Thymus (tissue), 11 donors: ENCODE measurements at regions not wholly inside any gene's neighbourhood (a gene's known extent, or its start where the extent isn't known, plus 50 kb on each side); places are given as distances from the start of the nearest gene placed in this dataset.
"Not testable (repeated sequence)": the region's sequence is repeated elsewhere in the genome, so short reads cannot be mapped to it uniquely, and the experiment has no call there.

Experiments
- DNase-seq, 9 donors: peaks; one replicate each; pipeline ENCODE4 v3.0.0-alpha.2; 2013; ENCODE audit warnings: low spot score in 9 of 9, low read depth in 6 of 9, missing footprints in 1 of 9
- H3K27ac ChIP-seq, 2 donors: one replicate each; pipeline ENCODE4 v1.5.1; 2013; ENCODE audit warnings: control low read depth in 1 of 2, low read depth in 1 of 2, low read length in 1 of 2, mild to moderate bottlenecking in 1 of 2, moderate library complexity in 1 of 2
- H3K27me3 ChIP-seq, 2 donors: one replicate each; pipeline ENCODE4 v1.5.1; 2013; ENCODE audit warnings: low read length in 1 of 2; ENCODE audit not compliant: control insufficient read depth in 2 of 2, insufficient read depth in 1 of 2
- H3K36me3 ChIP-seq, 2 donors: one replicate each; pipeline ENCODE4 v1.5.1; 2013; ENCODE audit warnings: low read length in 1 of 2, mild to moderate bottlenecking in 1 of 2, moderate library complexity in 1 of 2; ENCODE audit not compliant: control insufficient read depth in 2 of 2, insufficient read depth in 2 of 2
- H3K4me1 ChIP-seq, 2 donors: one replicate each; pipeline ENCODE4 v1.5.1; 2013; ENCODE audit warnings: low read length in 2 of 2; ENCODE audit not compliant: control insufficient read depth in 2 of 2, insufficient read depth in 2 of 2
- H3K4me3 ChIP-seq, 2 donors: one replicate each; pipeline ENCODE4 v1.5.1; 2013; ENCODE audit warnings: low read length in 2 of 2, control low read depth in 1 of 2, mild to moderate bottlenecking in 1 of 2
- H3K9me3 ChIP-seq, 2 donors: one replicate each; pipeline ENCODE4 v1.5.1; 2013; ENCODE audit warnings: low read length in 1 of 2, mild to moderate bottlenecking in 1 of 2; ENCODE audit not compliant: control insufficient read depth in 2 of 2, insufficient read depth in 1 of 2
- WGBS: extraction: QIAGEN DNeasy Blood & Tissue Kit; methylation state at CpG from one replicate; pipeline ENCODE4 v1.1.7; 2013; 5-methylcytosine and 5-hydroxymethylcytosine counted together
- donor health status: healthy.

GRCh38 chr10:42281896-42282295 is 356.5 kb downstream of the ZNF33B start:
- not testable (repeated sequence) for H3K9me3 ChIP-seq, DNase-seq, H3K27ac ChIP-seq, H3K27me3 ChIP-seq, H3K36me3 ChIP-seq, H3K4me3 ChIP-seq, H3K4me1 ChIP-seq
- 86% methylated on average over 21 of the region's 21 CpGs for WGBS

GRCh38 chr10:42269788-42270187 is 368.6 kb downstream of the ZNF33B start:
- WGBS, result 30% methylated on average over 4 of the region's 4 CpGs
- DNase-seq, H3K27me3 ChIP-seq: not testable (repeated sequence)

DNA sequence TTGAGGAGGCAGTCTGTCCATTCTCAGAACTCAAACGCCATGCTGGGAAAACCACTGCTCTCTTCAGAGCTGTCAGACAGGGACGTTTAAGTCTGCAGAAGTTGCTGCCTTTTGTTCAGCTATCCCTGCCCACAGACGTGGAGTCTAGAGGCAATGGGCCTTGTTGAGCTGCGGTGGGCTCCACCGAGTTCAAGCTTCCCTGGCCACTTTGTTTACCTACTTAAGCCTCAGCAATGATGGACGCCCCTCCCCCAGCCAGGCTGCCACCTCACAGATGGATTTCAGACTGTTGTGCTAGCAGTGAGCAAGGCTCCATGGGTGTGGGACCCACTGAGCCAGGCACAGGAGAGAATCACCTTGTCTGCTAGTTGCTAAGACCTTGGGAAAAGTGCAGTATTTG is 375.1 kb downstream of the ZNF33B start:
- not testable (repeated sequence) for H3K4me3 ChIP-seq, H3K27me3 ChIP-seq, H3K27ac ChIP-seq, H3K9me3 ChIP-seq, H3K4me1 ChIP-seq, H3K36me3 ChIP-seq, DNase-seq
- 58% methylated on average over 6 of the region's 6 CpGs for WGBS

More at GRCh38 chr10:42269788-42270187, 368.6 kb downstream of the ZNF33B start:
- H3K9me3 ChIP-seq, H3K4me1 ChIP-seq, H3K27ac ChIP-seq, H3K36me3 ChIP-seq, H3K4me3 ChIP-seq: not testable (repeated sequence)

DNA sequence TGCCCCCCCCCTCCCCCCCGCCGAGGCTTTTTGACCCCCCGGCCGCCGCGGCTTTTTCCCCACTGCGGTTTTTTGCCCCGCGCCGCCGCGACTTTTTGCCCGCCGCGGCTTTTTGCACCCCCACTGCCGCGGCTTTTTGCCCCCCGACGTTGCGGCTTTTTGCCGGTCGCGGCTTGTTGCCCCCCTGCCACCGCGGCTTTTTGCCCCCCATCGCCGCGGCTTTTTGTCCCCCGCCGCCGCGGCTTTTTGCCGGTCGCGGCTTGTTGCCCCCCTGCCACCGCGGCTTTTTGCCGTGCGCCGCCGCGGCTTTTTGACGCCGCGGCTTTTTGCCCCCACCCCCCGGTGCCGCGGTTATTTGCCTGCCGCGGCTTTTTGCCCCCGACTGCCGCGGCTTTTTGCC is 395.4 kb downstream of the ZNF33B start:
- not testable (repeated sequence) for DNase-seq, H3K27ac ChIP-seq, H3K4me3 ChIP-seq, H3K9me3 ChIP-seq, H3K36me3 ChIP-seq, H3K27me3 ChIP-seq, H3K4me1 ChIP-seq
- 17% methylated on average over 50 of the region's 53 CpGs for WGBS

- WGBS, result 30% methylated on average over 85 of the region's 85 CpGs
- no peak overlapping the region for H3K4me3 ChIP-seq
- H3K27me3 ChIP-seq, result peaks cover 0 to 7% of the 10 kb centered on the region in 2 donors
- DNase-seq, result no peak
- peaks cover 0 to 3% of the 10 kb centered on the region in 2 donors for H3K9me3 ChIP-seq
- H3K36me3 ChIP-seq, result no peaks in the 10 kb centered on the region
- H3K27ac ChIP-seq, result no peak overlapping the region
- H3K4me1 ChIP-seq, result no peaks in the 10 kb centered on the region
Observed at GRCh38 chr10:42242135-42242805, 396.1 kb downstream of the ZNF33B start.

- not testable (repeated sequence) for H3K27ac ChIP-seq, H3K36me3 ChIP-seq, H3K4me3 ChIP-seq, H3K4me1 ChIP-seq, H3K27me3 ChIP-seq, DNase-seq
- peaks cover 0 to 22% of the 10 kb centered on the region in 2 donors for H3K9me3 ChIP-seq
- 93% methylated on average over 13 of the region's 13 CpGs for WGBS
Observed at GRCh38 chr10:42236401-42236800, 402.0 kb downstream of the ZNF33B start.

DNA sequence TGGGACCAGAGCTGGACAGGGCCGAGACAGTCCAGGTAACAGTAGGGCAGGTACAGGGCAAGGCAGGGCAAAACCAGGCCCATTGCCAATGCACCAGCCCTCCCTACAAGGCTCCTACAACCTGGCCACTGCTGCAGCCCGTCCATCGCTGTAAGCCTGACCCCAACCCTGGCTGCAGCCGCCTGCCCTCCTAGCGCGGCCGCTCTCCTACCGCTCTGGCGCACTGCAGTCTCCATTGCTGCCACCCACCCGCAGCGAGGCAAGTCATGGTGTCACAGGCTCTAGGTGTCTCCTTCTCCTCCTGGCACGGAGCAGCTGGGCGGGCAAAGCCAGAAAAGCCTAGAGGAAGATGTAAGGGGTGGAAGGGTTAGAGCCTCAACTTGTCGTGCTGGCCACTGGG is 402.6 kb downstream of the ZNF33B start:
- 89% methylated on average over 14 of the region's 14 CpGs for WGBS
- H3K9me3 ChIP-seq, result peaks cover 1 to 29% of the 10 kb centered on the region in 2 donors
- not testable (repeated sequence) for H3K36me3 ChIP-seq, H3K4me3 ChIP-seq, DNase-seq, H3K4me1 ChIP-seq, H3K27me3 ChIP-seq, H3K27ac ChIP-seq

DNA sequence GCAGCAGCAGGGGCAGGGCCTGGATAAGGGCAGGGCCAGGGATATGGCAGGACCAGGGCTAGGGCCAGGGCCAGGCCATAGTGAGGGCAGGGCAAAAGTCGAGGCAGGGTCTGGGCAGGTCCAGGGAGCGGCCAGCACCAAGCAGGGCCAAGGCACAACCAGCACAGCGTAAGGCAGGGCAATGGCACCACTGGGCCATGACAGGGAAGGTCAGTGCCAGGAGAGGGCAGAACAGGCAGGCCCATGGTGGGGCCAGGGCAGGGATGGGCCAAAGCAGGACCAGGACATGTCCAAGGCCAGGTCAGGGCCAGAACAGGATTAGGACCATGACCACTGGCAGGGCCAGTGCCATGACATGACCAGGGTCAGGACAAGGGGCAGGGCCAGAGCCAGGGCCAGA is 403.1 kb downstream of the ZNF33B start:
- not testable (repeated sequence) for H3K36me3 ChIP-seq, H3K27me3 ChIP-seq, H3K4me3 ChIP-seq, DNase-seq, H3K27ac ChIP-seq, H3K4me1 ChIP-seq
- WGBS, result 93% methylated on average over 3 of the region's 3 CpGs
- peaks cover 1 to 33% of the 10 kb centered on the region in 2 donors for H3K9me3 ChIP-seq

- not testable (repeated sequence) for H3K27ac ChIP-seq, H3K27me3 ChIP-seq, H3K4me1 ChIP-seq, H3K36me3 ChIP-seq, H3K4me3 ChIP-seq, DNase-seq
- H3K9me3 ChIP-seq, result peaks cover 1 to 37% of the 10 kb centered on the region in 2 donors
- WGBS, result 84% methylated on average over 5 of the region's 5 CpGs
Observed at GRCh38 chr10:42234506-42234905, 403.9 kb downstream of the ZNF33B start.
